Stimulated activated CD8-positive, alpha-beta memory T cell treated with anti-CD3 and anti-CD28 coated beads, Interleukin-2, amount 100 ng/mL, for 48 hours (primary cell): ENCODE measurements at regions not wholly inside any gene's neighbourhood (a gene's known extent, or its start where the extent isn't known, plus 50 kb on each side); places are given as distances from the start of the nearest gene placed in this dataset.

Experiments used
- DNase-seq, 2 donors: peaks; one replicate each; pipeline ENCODE4 v3.0.0-alpha.2; 2020; ENCODE audit warnings: low read depth in 2 of 2

DNA sequence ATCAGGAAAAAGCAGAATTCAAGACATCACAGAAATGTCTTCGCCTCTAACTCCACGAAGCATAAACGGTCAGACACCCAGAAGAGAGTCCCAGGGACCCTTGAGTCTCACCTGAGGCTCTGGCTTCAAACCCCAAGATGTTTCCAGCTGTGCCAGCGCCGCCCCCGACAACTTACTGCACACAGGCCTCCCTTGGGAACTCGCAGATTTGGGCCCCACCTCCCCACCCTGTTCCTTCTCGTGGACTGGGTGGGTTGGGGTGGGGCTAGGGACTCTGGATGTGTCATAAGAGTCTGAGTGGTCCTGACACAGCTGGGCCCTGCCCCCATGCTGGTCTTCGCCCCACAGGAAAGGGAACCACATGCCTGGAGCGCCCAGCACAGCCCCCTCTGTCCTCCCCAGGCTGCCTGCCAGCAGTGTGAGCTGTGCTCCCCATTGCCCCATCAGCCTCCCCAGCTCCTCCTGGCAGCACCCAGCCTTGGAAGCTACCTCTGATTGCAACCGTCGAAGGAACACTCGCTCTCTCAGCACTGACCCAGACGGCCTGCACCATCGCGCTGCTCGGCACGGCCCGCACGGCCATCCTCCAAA, 147.5 kb downstream of the CRYBB2 start:
- DNase-seq = no peak

GRCh38 chr22:25367756-25368155, 148.3 kb downstream of the CRYBB2 start:
- DNase-seq = no peak

- DNase-seq = no peak
Observed at GRCh38 chr22:25368271-25368670, 148.8 kb downstream of the CRYBB2 start.

- no peak for DNase-seq
Observed at GRCh38 chr22:25369041-25369440, 149.6 kb downstream of the CRYBB2 start.

DNA sequence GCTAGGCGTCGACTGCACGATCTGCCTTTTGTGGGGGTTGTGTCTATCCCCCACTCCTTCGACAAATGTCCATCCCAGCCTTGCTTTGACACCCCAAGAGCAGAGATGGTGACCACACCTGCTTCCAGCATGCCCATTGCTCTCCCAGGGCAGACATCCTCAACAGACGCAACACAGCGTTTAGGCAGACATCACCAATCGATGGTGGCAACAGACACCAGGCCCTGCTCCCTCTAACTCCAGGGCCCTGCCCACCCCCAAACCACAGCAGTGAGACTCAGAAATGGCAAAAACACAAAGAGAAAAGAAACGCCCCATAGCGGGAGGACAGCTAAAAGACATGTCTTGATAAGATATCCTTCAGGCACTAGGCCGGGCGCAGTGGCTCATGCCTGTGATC, 150.9 kb downstream of the CRYBB2 start:
- DNase-seq = no peak

DNA sequence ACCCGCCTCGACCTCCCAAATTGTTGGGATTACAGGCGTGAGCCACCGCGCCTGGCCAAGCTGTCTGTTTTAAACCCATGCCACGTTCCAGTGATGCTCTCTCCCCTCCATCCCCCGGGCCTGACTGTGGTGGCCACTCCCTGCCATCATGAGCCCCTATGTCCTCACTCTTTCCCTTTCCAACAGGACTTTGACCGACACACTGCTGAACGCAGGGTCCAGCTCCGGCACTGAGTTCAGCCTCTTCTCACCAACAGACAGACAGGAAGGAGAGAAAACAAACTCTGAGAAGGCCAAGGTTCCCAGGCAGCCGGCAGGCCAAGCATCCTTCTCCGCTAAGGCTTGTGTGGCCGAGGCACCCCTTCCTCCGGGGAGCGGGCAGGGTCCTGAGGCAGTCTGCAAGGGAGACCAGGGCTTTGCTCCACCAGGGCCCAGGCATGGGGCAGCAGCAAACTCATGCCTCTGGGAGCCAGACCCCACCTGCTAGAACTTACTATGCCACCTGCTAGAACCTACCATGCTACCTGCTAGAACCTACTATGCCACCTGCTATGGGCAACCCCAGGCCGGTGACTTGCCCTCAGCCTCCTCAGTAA, 152.7 kb downstream of the CRYBB2 start:
- DNase-seq = no peak

GRCh38 chr22:25373961-25374360, 154.5 kb downstream of the CRYBB2 start:
- DNase-seq = no peak

DNA sequence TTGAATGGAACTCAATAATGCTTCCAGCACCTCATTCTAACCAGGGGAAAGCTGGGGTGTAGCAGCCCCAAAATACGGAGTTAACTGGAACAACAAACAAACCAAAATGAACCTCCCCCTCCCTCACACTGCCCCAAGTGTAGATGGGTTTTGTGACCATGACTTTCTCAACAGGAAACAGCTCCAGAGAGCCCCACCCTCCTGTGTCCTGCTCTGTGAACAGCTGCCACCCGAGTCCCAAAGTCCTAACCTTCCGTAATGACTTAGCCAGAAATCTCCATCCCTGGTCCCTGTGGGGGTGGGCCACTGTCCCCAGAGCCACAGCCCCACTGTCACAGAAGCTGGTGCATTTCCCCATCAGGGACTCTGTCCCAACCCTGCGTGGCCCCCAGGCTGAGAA, 155.4 kb downstream of the CRYBB2 start:
- no peak for DNase-seq

- no peak for DNase-seq
Observed at GRCh38 chr22:25375683-25376082, 156.2 kb downstream of the CRYBB2 start.

GRCh38 chr22:25377699-25378098, 158.3 kb downstream of the CRYBB2 start:
- DNase-seq = no peak

GRCh38 chr22:25380122-25380747, 160.8 kb downstream of the CRYBB2 start:
- no peak for DNase-seq

- no peak for DNase-seq
Observed at GRCh38 chr22:25382762-25383161, 163.3 kb downstream of the CRYBB2 start.

- no peak for DNase-seq
Observed at GRCh38 chr22:25383278-25383820, 163.9 kb downstream of the CRYBB2 start.

DNA sequence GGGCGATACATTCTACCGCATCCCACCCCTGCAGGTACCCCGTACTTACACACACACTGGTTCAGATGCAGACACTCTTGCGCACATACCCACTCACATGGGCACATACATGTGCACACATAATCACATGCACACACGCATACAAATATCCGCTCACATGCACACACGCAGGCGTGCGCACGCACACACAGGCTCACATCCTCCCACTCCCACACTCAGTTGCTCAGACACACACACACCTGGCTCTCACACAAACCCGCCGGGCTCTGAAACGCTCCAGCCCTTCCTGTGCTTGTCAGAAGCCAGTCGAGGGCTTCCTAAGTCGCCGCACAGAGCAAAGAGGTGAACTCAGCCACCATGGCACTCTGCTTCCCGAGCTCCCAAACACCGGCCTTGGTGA, 164.5 kb downstream of the CRYBB2 start:
- DNase-seq = no peak

DNA sequence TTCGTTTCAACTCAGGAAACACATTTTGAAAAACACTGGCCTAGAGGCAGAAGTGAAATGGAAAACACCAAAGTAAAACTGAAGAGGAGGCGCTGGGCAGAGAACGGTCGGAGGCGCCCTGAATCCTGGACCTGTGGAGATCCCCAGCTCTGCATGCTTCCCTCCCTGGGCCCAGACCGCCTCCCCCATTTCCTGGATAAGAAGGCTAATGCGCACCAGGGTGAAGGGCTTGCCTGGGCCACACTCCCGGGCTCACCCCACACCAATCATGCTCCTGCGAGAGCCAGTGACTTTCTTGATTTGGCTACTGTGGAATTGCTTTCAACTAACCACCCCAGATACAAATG, 167.1 kb downstream of the CRYBB2 start:
- no peak for DNase-seq

GRCh38 chr22:25388415-25388814, 169.0 kb downstream of the CRYBB2 start:
- DNase-seq = no peak

GRCh38 chr22:25388866-25389540, 169.6 kb downstream of the CRYBB2 start:
- DNase-seq = no peak

GRCh38 chr22:25389541-25389919, 170.1 kb downstream of the CRYBB2 start:
- no peak for DNase-seq

DNA sequence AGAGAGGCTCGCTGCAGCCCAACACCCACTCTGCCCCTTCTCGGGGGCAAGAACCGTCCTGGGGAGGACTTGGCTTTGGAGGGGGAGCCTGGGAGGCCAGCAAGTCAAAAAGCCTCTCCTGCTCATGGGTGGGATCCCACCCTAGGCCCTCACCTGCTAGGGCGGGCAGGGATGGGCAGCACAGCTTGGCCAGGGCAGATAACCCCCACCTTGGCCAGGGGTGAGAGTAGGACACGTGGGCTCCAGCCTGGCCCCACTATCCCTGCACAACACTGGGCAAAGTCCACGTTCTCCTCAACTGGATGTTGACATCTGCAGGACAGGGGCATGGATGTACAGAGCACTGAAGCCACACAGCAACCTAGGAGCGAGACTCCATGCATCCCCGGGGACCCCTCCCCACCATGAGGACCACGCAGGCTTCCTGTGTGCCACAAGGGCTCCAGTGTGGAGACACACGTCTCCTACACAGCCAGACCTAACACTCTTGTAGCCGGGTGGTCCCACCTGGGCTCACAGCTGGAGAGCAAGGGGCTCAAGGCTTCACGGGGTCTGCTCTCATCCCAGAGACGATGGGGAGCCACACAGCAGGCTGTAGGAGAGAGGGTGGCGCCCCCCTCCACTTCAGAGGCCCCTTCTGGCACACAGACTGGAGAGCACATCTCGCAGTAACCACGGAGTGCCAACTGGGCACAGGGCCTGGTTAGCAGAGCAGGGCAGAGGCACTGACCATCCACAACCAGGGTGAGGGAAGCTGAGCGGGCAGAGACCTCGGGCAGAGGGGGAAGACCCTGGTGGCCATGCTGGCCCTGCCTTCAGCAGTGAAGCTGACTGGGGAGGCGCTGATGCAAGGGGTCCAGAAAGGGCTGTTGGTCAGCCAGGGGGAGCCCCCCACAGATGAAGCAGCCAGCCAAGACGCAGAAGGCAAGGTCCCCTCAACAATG, 171.1 kb downstream of the CRYBB2 start:
- no peak for DNase-seq

- no peak for DNase-seq
Observed at GRCh38 chr22:25392584-25392983, 171.9 kb upstream of the GRK3 start.

GRCh38 chr22:25393121-25393805, 171.2 kb upstream of the GRK3 start:
- DNase-seq = no peak
